Lung (tissue), 11 donors: ENCODE measurements at regions not wholly inside any gene's neighbourhood (a gene's known extent, or its start where the extent isn't known, plus 50 kb on each side); places are given as distances from the start of the nearest gene placed in this dataset.
"Not testable (repeated sequence)": the region's sequence is repeated elsewhere in the genome, so short reads cannot be mapped to it uniquely, and the experiment has no call there.

Experiments used
- ATAC-seq: fragments of 200-7000 bp; cut with Tn5 transposase; one replicate; pipeline ENCODE4 v1.9.1; 2020; ENCODE audit warnings: moderate number of reproducible peaks; ENCODE audit not compliant: insufficient read depth, low FRiP score
- DNase-seq, 3 donors: peaks; one replicate each; pipeline ENCODE4 v3.0.0-alpha.2; 2013 to 2017
- H3K27ac ChIP-seq, 2 donors: one replicate each; pipeline ENCODE4 v1.5.1; 2013; ENCODE audit warnings: mild to moderate bottlenecking in 2 of 2, moderate library complexity in 2 of 2, control low read depth in 1 of 2, inconsistent platforms in 1 of 2, low read depth in 1 of 2, low read length in 1 of 2
- H3K27me3 ChIP-seq, 3 donors: one replicate each; pipeline ENCODE4 v1.5.1; 2013; ENCODE audit warnings: low read length in 2 of 3; ENCODE audit not compliant: control insufficient read depth in 3 of 3, insufficient read depth in 3 of 3
- H3K36me3 ChIP-seq, 4 donors: one replicate each; pipeline ENCODE4 v1.5.1; 2013; ENCODE audit warnings: low read length in 4 of 4, mild to moderate bottlenecking in 1 of 4, moderate library complexity in 1 of 4; ENCODE audit not compliant: control insufficient read depth in 4 of 4, insufficient read depth in 4 of 4
- H3K4me1 ChIP-seq, 5 donors: one replicate each; pipeline ENCODE4 v1.5.1; 2013; ENCODE audit warnings: low read length in 5 of 5, mild to moderate bottlenecking in 2 of 5, moderate library complexity in 1 of 5; ENCODE audit not compliant: control insufficient read depth in 5 of 5, insufficient read depth in 5 of 5
- H3K4me3 ChIP-seq: one replicate; pipeline ENCODE4 v1.5.1; 2013; ENCODE audit warnings: mild to moderate bottlenecking, control low read depth, moderate library complexity
- H3K9ac ChIP-seq, 2 donors: one replicate each; pipeline ENCODE4 v1.5.1; 2013; ENCODE audit warnings: low read length in 2 of 2, control low read depth in 1 of 2; ENCODE audit not compliant: insufficient read depth in 1 of 2
- H3K9me3 ChIP-seq, 4 donors: one replicate each; pipeline ENCODE4 v1.5.1; 2013; ENCODE audit warnings: low read length in 3 of 4, mild to moderate bottlenecking in 1 of 4, moderate library complexity in 1 of 4; ENCODE audit not compliant: control insufficient read depth in 4 of 4, insufficient read depth in 3 of 4
- WGBS, 2 donors: extraction: QIAGEN DNeasy Blood & Tissue Kit; methylation state at CpG; one replicate each; pipeline ENCODE4 v1.1.7; 2013; 5-methylcytosine and 5-hydroxymethylcytosine counted together
- TF ChIP-seq, protein P1 (sequence below): IDR thresholded peaks from 2 replicates; pipeline ENCODE4 v1.5.1; 2012; ENCODE audit warnings: mild to moderate bottlenecking; ENCODE audit errors: control extremely low read depth, extremely low read depth
- donor health status: control.
- donor health status: control.
- donor health status: Bipolar disorder and iron deficiency.
- donor health status: healthy.
- donor health status: DM: yes; HTN: yes; CAD: no.

GRCh38 chr1:234954613-234955012 lies 174.0 kb downstream of the TOMM20 start:
- Histone ChIP-seq H3K36me3 (no peaks in the 10 kb centered on the region), H3K9ac (no peak overlapping the region), H3K27me3 (no peaks in the 10 kb centered on the region), H3K27ac (peak overlapping the region in 1 of 2 donors; percentile 75), H3K9me3 (no peaks in the 10 kb centered on the region), H3K4me1 (peaks cover 0 to 23% (median 4%) of the 10 kb centered on the region in 5 donors), H3K4me3 (no peak overlapping the region)
- WGBS, 2 donors = 95 to 96% methylated on average over 6 of the region's 6 CpGs
- ATAC-seq = no peak
- TF ChIP-seq, protein P1, sequence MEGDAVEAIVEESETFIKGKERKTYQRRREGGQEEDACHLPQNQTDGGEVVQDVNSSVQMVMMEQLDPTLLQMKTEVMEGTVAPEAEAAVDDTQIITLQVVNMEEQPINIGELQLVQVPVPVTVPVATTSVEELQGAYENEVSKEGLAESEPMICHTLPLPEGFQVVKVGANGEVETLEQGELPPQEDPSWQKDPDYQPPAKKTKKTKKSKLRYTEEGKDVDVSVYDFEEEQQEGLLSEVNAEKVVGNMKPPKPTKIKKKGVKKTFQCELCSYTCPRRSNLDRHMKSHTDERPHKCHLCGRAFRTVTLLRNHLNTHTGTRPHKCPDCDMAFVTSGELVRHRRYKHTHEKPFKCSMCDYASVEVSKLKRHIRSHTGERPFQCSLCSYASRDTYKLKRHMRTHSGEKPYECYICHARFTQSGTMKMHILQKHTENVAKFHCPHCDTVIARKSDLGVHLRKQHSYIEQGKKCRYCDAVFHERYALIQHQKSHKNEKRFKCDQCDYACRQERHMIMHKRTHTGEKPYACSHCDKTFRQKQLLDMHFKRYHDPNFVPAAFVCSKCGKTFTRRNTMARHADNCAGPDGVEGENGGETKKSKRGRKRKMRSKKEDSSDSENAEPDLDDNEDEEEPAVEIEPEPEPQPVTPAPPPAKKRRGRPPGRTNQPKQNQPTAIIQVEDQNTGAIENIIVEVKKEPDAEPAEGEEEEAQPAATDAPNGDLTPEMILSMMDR = no peak
- no peak for DNase-seq

- TF ChIP-seq, protein P1 = no peak
- Histone ChIP-seq H3K36me3 (no peaks in the 10 kb centered on the region), H3K9ac (no peak overlapping the region), H3K4me3 (no peak overlapping the region), H3K4me1 (peaks cover 0 to 23% (median 4%) of the 10 kb centered on the region in 5 donors), H3K27ac (peak overlapping the region in 1 of 2 donors; percentile 9), H3K27me3 (no peaks in the 10 kb centered on the region), H3K9me3 (peaks cover 0 to 2% (median 0%) of the 10 kb centered on the region in 4 donors)
- 89 to 92% methylated on average over 13 of the region's 13 CpGs for WGBS, 2 donors
- DNase-seq (no peak), ATAC-seq (no peak)
Measured at GRCh38 chr1:234953655-234954405, 174.8 kb downstream of the TOMM20 start.

- TF ChIP-seq, protein P1 = no peak
- H3K9me3 ChIP-seq = peaks cover 0 to 2% (median 0%) of the 10 kb centered on the region in 4 donors
- ATAC-seq (no peak), DNase-seq (no peak)
- H3K36me3 ChIP-seq = no peaks in the 10 kb centered on the region
- H3K27ac ChIP-seq = no peak overlapping the region
- H3K27me3 ChIP-seq = no peaks in the 10 kb centered on the region
- peaks cover 0 to 7% (median 0%) of the 10 kb centered on the region in 5 donors for H3K4me1 ChIP-seq
- no peak overlapping the region for H3K4me3 ChIP-seq
- H3K9ac ChIP-seq = no peak overlapping the region
Measured at GRCh38 chr1:234950598-234950997, 178.0 kb downstream of the TOMM20 start.

- H3K4me1 ChIP-seq, ATAC-seq, H3K27ac ChIP-seq, H3K4me3 ChIP-seq, H3K36me3 ChIP-seq, DNase-seq, H3K9me3 ChIP-seq, H3K9ac ChIP-seq, H3K27me3 ChIP-seq: not testable (repeated sequence)
- 96 to 98% methylated on average over 6 of the region's 6 CpGs for WGBS, 2 donors
Measured at GRCh38 chr1:234949528-234949927, 179.1 kb downstream of the TOMM20 start.
